Fibroblast of skin of left quadriceps (primary cell): ENCODE measurements at regions not wholly inside any gene's neighbourhood (a gene's known extent, or its start where the extent isn't known, plus 50 kb on each side); places are given as distances from the start of the nearest gene placed in this dataset.
A peak's percentile ranks its signal among the peaks of the same experiment; 100 is the strongest.
"Not testable (repeated sequence)": the region's sequence is repeated elsewhere in the genome, so short reads cannot be mapped to it uniquely, and the experiment has no call there.

Experiments
- DNase-seq, 2 experiments: peaks; one replicate each; pipeline ENCODE4 v3.0.0-alpha.2; 2013; ENCODE audit warnings: low read depth in 2 of 2

DNA sequence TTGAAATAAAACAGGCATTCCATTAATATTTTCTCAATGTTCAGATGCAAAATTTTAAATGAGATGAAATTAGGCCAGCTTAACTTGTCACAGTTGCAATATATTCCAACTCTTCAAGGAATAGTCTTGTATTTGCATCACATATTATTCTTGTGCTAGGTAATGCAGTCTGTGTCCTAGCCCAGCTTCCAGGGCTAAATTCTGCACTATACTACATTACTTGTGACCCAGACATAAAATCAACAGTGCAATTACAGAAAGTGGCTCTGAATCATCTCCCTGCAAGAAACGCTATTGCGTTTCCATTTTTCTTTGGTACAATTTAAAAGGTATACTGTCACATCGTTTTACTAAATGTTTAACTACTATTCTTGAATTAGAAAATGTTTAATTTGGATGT lies 399.2 kb downstream of the TENT5A start:
- DNase-seq: no peak

DNA sequence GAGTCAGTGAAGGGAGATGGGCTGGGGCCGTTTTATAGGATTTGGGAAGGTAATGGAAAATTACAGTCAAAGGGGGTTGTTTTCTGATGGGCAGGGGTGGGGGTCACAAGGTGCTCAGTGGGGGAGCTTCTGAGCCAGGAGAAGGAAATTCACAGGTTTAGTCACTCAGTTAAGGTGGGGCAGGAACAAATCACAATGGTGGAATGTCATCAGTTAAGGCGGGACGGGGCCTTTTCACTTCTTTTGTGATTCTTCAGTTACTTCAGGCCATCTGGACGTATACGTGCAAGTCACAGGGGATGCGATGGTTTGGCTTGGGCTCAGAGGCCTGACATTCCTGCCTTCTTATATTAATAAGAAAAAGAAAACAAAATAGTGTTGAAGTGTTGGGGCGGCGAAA lies 408.5 kb downstream of the TENT5A start:
- DNase-seq: not testable (repeated sequence)

GRCh38 chr6:81340946-81341345 lies 411.5 kb downstream of the TENT5A start:
- DNase-seq: no peak

DNA sequence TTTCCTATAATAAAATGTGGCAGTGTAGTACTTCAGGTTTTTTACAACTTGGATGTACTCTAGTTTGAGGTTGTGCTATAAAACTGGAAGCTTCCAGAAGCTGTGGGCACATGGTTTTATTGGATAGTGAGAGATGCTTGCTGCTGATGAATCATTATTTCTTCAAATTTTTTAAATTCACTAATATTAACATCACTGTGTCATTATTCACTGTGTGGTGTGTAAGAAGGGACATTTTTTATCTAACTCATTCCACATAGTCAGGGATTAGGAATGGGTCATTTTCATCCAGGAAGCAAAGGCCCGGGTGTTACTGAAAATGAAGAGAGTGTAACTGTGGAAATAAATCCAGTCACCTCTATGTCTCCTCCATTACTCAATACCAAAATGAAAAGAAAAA lies 421.0 kb downstream of the TENT5A start:
- peak; percentile 43 to 51 for DNase-seq

DNA sequence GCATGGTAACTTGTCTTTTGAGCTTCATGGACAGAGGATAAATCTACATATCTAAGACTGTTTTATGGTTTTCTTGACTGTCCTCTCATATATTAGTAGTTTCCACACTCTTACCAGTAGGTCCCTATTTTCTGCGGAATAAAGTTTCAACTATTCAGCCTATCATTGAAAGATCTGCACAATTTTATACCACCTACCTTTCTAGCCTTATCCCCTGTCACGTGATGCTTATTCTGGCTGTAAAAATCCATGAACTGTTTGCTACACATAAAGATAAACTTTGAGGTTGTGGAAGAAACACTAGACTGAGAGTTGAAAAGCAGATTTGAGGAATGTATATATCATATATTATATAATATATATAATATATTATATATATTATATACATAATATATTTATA lies 423.8 kb downstream of the TENT5A start:
- no peak for DNase-seq

- no peak for DNase-seq
Measured at GRCh38 chr6:81326881-81327561, 425.5 kb downstream of the TENT5A start.

GRCh38 chr6:81309811-81310210 lies 442.7 kb downstream of the TENT5A start:
- no peak for DNase-seq

GRCh38 chr6:81308577-81309279 lies 443.8 kb downstream of the TENT5A start:
- no peak for DNase-seq

DNA sequence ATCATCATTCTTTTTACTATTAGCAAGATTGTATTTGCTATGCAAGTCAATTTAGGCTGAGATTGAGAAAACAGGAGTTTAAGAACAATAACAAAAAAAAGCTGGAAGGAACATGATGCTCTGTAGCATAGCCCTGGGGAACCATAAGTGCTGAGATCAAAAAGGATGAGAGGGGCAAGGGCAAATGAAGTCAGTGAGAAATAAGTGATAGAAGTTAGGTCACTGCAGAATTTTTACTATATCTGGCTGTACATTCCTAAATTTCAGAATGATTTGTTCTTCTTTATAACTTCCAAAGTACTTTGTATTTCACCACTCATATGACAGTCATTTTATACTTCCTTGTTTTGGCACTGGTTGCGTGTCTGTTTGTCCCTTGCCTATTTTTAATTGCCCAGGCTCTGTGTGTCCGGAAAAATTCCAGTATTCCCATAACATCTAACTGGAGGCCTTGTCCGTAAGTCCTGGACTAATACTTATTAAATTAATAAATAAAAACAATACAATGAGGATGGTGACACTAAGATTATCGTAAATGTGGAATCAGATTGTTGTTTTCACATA lies 444.7 kb downstream of the TENT5A start:
- DNase-seq: no peak

- no peak for DNase-seq
Measured at GRCh38 chr6:81304466-81304865, 448.0 kb downstream of the TENT5A start.

GRCh38 chr6:81300961-81301360 lies 451.5 kb downstream of the TENT5A start:
- DNase-seq: no peak

DNA sequence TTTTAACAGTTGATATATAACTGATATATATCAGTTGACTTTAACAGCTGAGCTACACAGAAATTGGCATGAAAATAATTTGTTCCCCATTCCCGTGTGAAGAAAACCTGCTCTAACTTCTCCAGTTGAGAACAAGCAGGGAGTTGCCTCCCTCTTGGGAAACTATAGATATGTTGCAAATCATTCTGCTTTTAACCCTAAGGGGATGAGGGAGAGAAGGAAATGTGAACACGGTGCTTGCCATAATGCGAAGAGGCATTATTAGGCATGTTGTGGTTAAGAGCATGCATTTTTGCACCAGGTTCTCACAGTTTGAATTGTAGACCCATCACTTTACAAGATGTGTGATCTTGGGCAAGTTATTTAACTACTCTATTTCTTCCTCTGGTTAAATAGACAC lies 453.7 kb downstream of the TENT5A start:
- DNase-seq: no peak

DNA sequence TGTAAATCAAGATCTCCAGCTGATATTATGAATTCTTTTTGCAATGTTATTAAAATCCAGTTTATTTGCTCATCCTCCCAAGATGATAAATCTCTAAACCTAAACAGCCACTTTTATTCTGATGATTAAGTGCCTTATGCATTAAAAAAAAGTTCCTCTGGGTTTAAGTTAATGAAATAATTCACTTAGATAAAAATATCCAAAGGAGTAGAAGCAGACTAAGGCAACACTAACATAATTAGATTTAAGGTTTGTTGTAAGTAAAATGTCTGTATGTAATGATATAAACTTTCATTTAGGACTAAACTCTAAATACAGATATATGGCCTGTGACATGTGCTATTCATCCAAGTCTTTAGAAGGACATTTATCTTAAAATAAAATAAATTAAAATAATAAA lies 457.2 kb downstream of the TENT5A start:
- no peak for DNase-seq

- no peak for DNase-seq
Measured at GRCh38 chr6:81293896-81294295, 458.6 kb downstream of the TENT5A start.

GRCh38 chr6:81289229-81289628 lies 463.3 kb downstream of the TENT5A start:
- DNase-seq: no peak

- DNase-seq: peak in 1 of 2 experiments; percentile 9
Measured at GRCh38 chr6:81265106-81265505, 487.4 kb downstream of the TENT5A start.

- no peak for DNase-seq
Measured at GRCh38 chr6:81263531-81264168, 488.8 kb downstream of the TENT5A start.

- no peak for DNase-seq
Measured at GRCh38 chr6:81262656-81263055, 489.8 kb downstream of the TENT5A start.

GRCh38 chr6:81256223-81256622 lies 496.3 kb downstream of the TENT5A start:
- DNase-seq: not testable (repeated sequence)

- no peak for DNase-seq
Measured at GRCh38 chr6:81253821-81254220, 498.7 kb downstream of the TENT5A start.

- DNase-seq: peak in 1 of 2 experiments; percentile 47
Measured at GRCh38 chr6:81252231-81252630, 500.2 kb downstream of the TENT5A start.

GRCh38 chr6:81246200-81246599 lies 506.3 kb downstream of the TENT5A start:
- no peak for DNase-seq

DNA sequence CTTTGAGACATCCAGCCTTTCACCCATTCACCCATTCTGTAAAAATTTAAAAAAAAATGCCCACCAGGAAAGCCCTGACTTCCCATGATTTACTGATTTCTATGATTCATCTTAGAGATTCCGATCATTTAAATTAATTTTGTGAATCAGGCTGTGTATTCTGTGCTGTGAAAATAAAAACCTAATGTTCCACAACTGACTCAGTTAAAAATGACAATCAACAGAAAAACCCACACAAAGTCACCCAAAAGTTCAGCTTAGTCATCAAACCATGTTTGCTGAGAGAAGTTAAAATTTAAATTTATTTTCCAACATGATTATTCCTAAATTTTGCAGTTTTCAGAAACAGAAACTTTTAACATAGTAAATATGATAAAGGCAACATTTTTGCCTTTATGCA lies 509.9 kb downstream of the TENT5A start:
- DNase-seq: no peak
